ENCODE measurements at regions not wholly inside any gene's neighbourhood (a gene's known extent, or its start where the extent isn't known, plus 50 kb on each side); places are given as distances from the start of the nearest gene placed in this dataset.

- no peaks in the 10 kb centered on the region for H3F3A ChIP-seq (ENCODE audit: low read depth)
- H4K20me1 ChIP-seq (ENCODE audit: insufficient read depth, low read length, poor library complexity, severe bottlenecking) = no peaks in the 10 kb centered on the region
- no peaks in the 10 kb centered on the region for H3K9me2 ChIP-seq (replicated peaks; ENCODE audit: low read depth, low read length)
- no peaks in the 10 kb centered on the region for H3K4me1 ChIP-seq (ENCODE audit: insufficient read depth, low read length, poor library complexity, severe bottlenecking)
- no peak overlapping the region for H3K4me2 ChIP-seq (ENCODE audit: low read depth, low read length, poor library complexity, severe bottlenecking)
- H3K36me3 ChIP-seq (ENCODE audit: insufficient read depth, low read length) = no peaks in the 10 kb centered on the region
- TF ChIP-seq EZH2phosphoT487 (IDR thresholded peaks at IDR 0.05; ENCODE audit: borderline replicate concordance) (no peak), CTCF (conservative IDR thresholded peaks at IDR 0.05; ENCODE audit: low read length) (no peak)
- no peak overlapping the region for H2AFZ ChIP-seq (ENCODE audit: low read length)
- no peak overlapping the region for H3K4me3 ChIP-seq (ENCODE audit: low read length, poor library complexity, severe bottlenecking)
- H3K9me3 ChIP-seq (ENCODE audit: insufficient read depth, low read depth, low read length) = no peaks in the 10 kb centered on the region
- H3K79me2 ChIP-seq (ENCODE audit: insufficient read depth, low read length) = no peaks in the 10 kb centered on the region
- no peaks in the 10 kb centered on the region for H3K27me3 ChIP-seq (ENCODE audit: insufficient read depth, low read length, poor library complexity, severe bottlenecking)
- H3K9ac ChIP-seq (ENCODE audit: low read depth, low read length, poor library complexity, severe bottlenecking) = no peak overlapping the region
Observed at GRCh38 chr5:101482931-101483330, 579.8 kb upstream of the ST8SIA4 start.

GRCh38 chr5:101473483-101473882, 570.4 kb upstream of the ST8SIA4 start:
- Histone ChIP-seq H3K9me2 (replicated peaks; ENCODE audit: low read depth, low read length) (no peaks in the 10 kb centered on the region), H3K4me3 (ENCODE audit: low read length, poor library complexity, severe bottlenecking) (no peak overlapping the region), H4K20me1 (ENCODE audit: insufficient read depth, low read length, poor library complexity, severe bottlenecking) (no peaks in the 10 kb centered on the region), H3K36me3 (ENCODE audit: insufficient read depth, low read length) (no peaks in the 10 kb centered on the region), H3K4me2 (ENCODE audit: low read depth, low read length, poor library complexity, severe bottlenecking) (no peak overlapping the region), H2AFZ (ENCODE audit: low read length) (no peak overlapping the region), H3K79me2 (ENCODE audit: insufficient read depth, low read length) (no peaks in the 10 kb centered on the region), H3K9me3 (ENCODE audit: insufficient read depth, low read depth, low read length) (no peaks in the 10 kb centered on the region), H3K4me1 (ENCODE audit: insufficient read depth, low read length, poor library complexity, severe bottlenecking) (no peaks in the 10 kb centered on the region), H3K27me3 (ENCODE audit: insufficient read depth, low read length, poor library complexity, severe bottlenecking) (no peaks in the 10 kb centered on the region), H3K9ac (ENCODE audit: low read depth, low read length, poor library complexity, severe bottlenecking) (no peak overlapping the region), H3F3A (ENCODE audit: low read depth) (no peaks in the 10 kb centered on the region)
- TF ChIP-seq CTCF (conservative IDR thresholded peaks at IDR 0.05; ENCODE audit: low read length) = no peak
- no peak for TF ChIP-seq EZH2phosphoT487 (IDR thresholded peaks at IDR 0.05; ENCODE audit: borderline replicate concordance)

GRCh38 chr5:101461455-101461854, 558.4 kb upstream of the ST8SIA4 start:
- Histone ChIP-seq H3K27me3 (ENCODE audit: insufficient read depth, low read length, poor library complexity, severe bottlenecking) (no peaks in the 10 kb centered on the region), H3K36me3 (ENCODE audit: insufficient read depth, low read length) (no peaks in the 10 kb centered on the region), H4K20me1 (ENCODE audit: insufficient read depth, low read length, poor library complexity, severe bottlenecking) (no peaks in the 10 kb centered on the region), H2AFZ (ENCODE audit: low read length) (no peak overlapping the region), H3K9me2 (replicated peaks; ENCODE audit: low read depth, low read length) (no peaks in the 10 kb centered on the region), H3K79me2 (ENCODE audit: insufficient read depth, low read length) (no peaks in the 10 kb centered on the region), H3K4me2 (ENCODE audit: low read depth, low read length, poor library complexity, severe bottlenecking) (no peak overlapping the region), H3K9me3 (ENCODE audit: insufficient read depth, low read depth, low read length) (no peaks in the 10 kb centered on the region), H3K4me1 (ENCODE audit: insufficient read depth, low read length, poor library complexity, severe bottlenecking) (no peaks in the 10 kb centered on the region), H3K4me3 (ENCODE audit: low read length, poor library complexity, severe bottlenecking) (no peak overlapping the region), H3F3A (ENCODE audit: low read depth) (no peaks in the 10 kb centered on the region), H3K9ac (ENCODE audit: low read depth, low read length, poor library complexity, severe bottlenecking) (no peak overlapping the region)
- TF ChIP-seq CTCF (conservative IDR thresholded peaks at IDR 0.05; ENCODE audit: low read length) (no peak), EZH2phosphoT487 (IDR thresholded peaks at IDR 0.05; ENCODE audit: borderline replicate concordance) (no peak)
